Neural cell (in vitro differentiated cells): ENCODE measurements at regions not wholly inside any gene's neighbourhood (a gene's known extent, or its start where the extent isn't known, plus 50 kb on each side); places are given as distances from the start of the nearest gene placed in this dataset.

ENCODE experiments used
- H2AFZ ChIP-seq: fragments of 200-600, 300-800 bp; sonication (generic), shearing (Covaris generic); 2 replicates; pipeline ENCODE4 v1.6.0; 2014; ENCODE audit warnings: low read depth, mild to moderate bottlenecking, antibody characterized with exemption, low read length, moderate library complexity
- H3F3A ChIP-seq: fragments of 200-600 bp; shearing (Covaris generic); 2 replicates; pipeline ENCODE4 v1.6.1; 2016; ENCODE audit warnings: mild to moderate bottlenecking, moderate library complexity, mixed read lengths, antibody characterized with exemption, low read length; ENCODE audit not compliant: insufficient read depth, poor library complexity, severe bottlenecking
- H3K27ac ChIP-seq: fragments of 200-600, 300-800 bp; sonication (generic), shearing (Covaris generic); 2 replicates; pipeline ENCODE4 v1.5.1; 2014; ENCODE audit warnings: mild to moderate bottlenecking, low read length, moderate library complexity
- H3K27me3 ChIP-seq: fragments of 300-800, 200-600 bp; sonication (generic), shearing (Covaris generic); 2 replicates; pipeline ENCODE4 v1.6.0; 2014; ENCODE audit warnings: mild to moderate bottlenecking, low read depth, low read length, moderate library complexity; ENCODE audit not compliant: insufficient read depth
- H3K36me3 ChIP-seq: fragments of 300-800, 200-600 bp; sonication (generic), shearing (Covaris generic); 2 replicates; pipeline ENCODE4 v1.5.1; 2014; ENCODE audit warnings: mild to moderate bottlenecking, antibody characterized with exemption, low read length, moderate library complexity; ENCODE audit not compliant: insufficient read depth
- H3K4me2 ChIP-seq: fragments of 300-800, 200-600 bp; sonication (generic), shearing (Covaris generic); 2 replicates; pipeline ENCODE4 v1.6.0; 2014; ENCODE audit warnings: mild to moderate bottlenecking, low read length
- H3K4me3 ChIP-seq: fragments of 300-800, 200-600 bp; sonication (generic), shearing (Covaris generic); 2 replicates; pipeline ENCODE4 v1.5.1; 2014; ENCODE audit warnings: mild to moderate bottlenecking, low read length, moderate library complexity
- H3K79me2 ChIP-seq: fragments of 200-600 bp; shearing (Covaris generic); replicated peaks from 2 replicates; pipeline ENCODE4 v1.6.0; 2014; ENCODE audit warnings: mild to moderate bottlenecking, low read length, moderate library complexity; ENCODE audit not compliant: insufficient read depth
- H3K9ac ChIP-seq: fragments of 300-800, 200-600 bp; sonication (generic), shearing (Covaris generic); 2 replicates; pipeline ENCODE4 v1.6.1; 2016; ENCODE audit warnings: mild to moderate bottlenecking, low read length, mixed read lengths
- H3K9me2 ChIP-seq: fragments of 200-600 bp; shearing (Covaris generic); 2 replicates; pipeline ENCODE4 v1.6.1; 2016; ENCODE audit warnings: mild to moderate bottlenecking, low read length, mixed read lengths; ENCODE audit not compliant: insufficient read depth
- H3K9me3 ChIP-seq: fragments of 200-600, 300-800 bp; sonication (generic), shearing (Covaris generic); 2 replicates; pipeline ENCODE4 v1.6.1; 2016; ENCODE audit warnings: mild to moderate bottlenecking, mixed run types, low read length, moderate library complexity, mixed read lengths
- H4K20me1 ChIP-seq: fragments of 200-600 bp; shearing (Covaris generic); 2 replicates; pipeline ENCODE4 v1.6.1; 2016; ENCODE audit warnings: mild to moderate bottlenecking, mixed run types; ENCODE audit not compliant: insufficient read depth
- CTCF ChIP-seq: fragments of 450-650 bp; IDR thresholded peaks from 2 replicates; pipeline ENCODE4 v1.5.1; 2014; ENCODE audit warnings: antibody characterized with exemption, mild to moderate bottlenecking, moderate library complexity; ENCODE audit not compliant: poor library complexity, severe bottlenecking
- EP300 ChIP-seq: fragments of 450-650 bp; conservative IDR thresholded peaks from 2 replicates; pipeline ENCODE4 v1.6.1; 2014; ENCODE audit warnings: antibody characterized with exemption, mild to moderate bottlenecking, moderate library complexity; ENCODE audit not compliant: poor library complexity, severe bottlenecking
- EZH2 ChIP-seq: fragments of 200-600, 300-800 bp; shearing (Covaris generic), sonication (generic); IDR thresholded peaks from 2 replicates; pipeline ENCODE4 v1.6.1; 2014; ENCODE audit warnings: antibody characterized with exemption, low read length, borderline replicate concordance, mild to moderate bottlenecking; ENCODE audit not compliant: insufficient read depth, poor library complexity, severe bottlenecking
- MXI1 ChIP-seq: fragments of 450-650 bp; conservative IDR thresholded peaks from 2 replicates; pipeline ENCODE4 v1.6.1; 2014; ENCODE audit warnings: antibody characterized with exemption, mild to moderate bottlenecking; ENCODE audit not compliant: poor library complexity, severe bottlenecking
- POLR2AphosphoS5 ChIP-seq: IDR thresholded peaks from 2 replicates; pipeline ENCODE4 v1.6.1; 2012
- RAD21 ChIP-seq: fragments of 450-650 bp; conservative IDR thresholded peaks from 2 replicates; pipeline ENCODE4 v1.6.1; 2014; ENCODE audit warnings: antibody characterized with exemption, mild to moderate bottlenecking, moderate library complexity
- REST ChIP-seq: IDR thresholded peaks from 2 replicates; pipeline ENCODE4 v1.6.1; 2012; ENCODE audit warnings: borderline replicate concordance
- SMC3 ChIP-seq: fragments of 450-650 bp; conservative IDR thresholded peaks from 2 replicates; pipeline ENCODE4 v1.6.1; 2014; ENCODE audit warnings: antibody characterized with exemption, mild to moderate bottlenecking, moderate library complexity; ENCODE audit not compliant: poor library complexity
- TAF1 ChIP-seq: IDR thresholded peaks from 2 replicates; pipeline ENCODE4 v1.6.1; 2012; ENCODE audit warnings: low read depth

GRCh38 chr2:176457481-176457880, 188.2 kb downstream of the MTX2 start:
- Histone ChIP-seq H3K79me2 (no peaks in the 10 kb centered on the region), H3K9ac (no peak overlapping the region), H3K4me3 (no peak overlapping the region), H3K9me3 (no peaks in the 10 kb centered on the region), H4K20me1 (no peaks in the 10 kb centered on the region), H3K27ac (no peak overlapping the region), H3K36me3 (no peaks in the 10 kb centered on the region), H2AFZ (no peak overlapping the region), H3K9me2 (no peaks in the 10 kb centered on the region), H3K27me3 (no peaks in the 10 kb centered on the region), H3F3A (peaks cover 4% of the 10 kb centered on the region), H3K4me2 (no peak overlapping the region)
- no peak for TF ChIP-seq TAF1

- H3K9me3 ChIP-seq = no peaks in the 10 kb centered on the region
- no peak overlapping the region for H3K4me3 ChIP-seq
- H2AFZ ChIP-seq = no peak overlapping the region
- H3K27ac ChIP-seq = no peak overlapping the region
- H3K9ac ChIP-seq = no peak overlapping the region
- no peak overlapping the region for H3K4me2 ChIP-seq
- no peaks in the 10 kb centered on the region for H3F3A ChIP-seq
- no peaks in the 10 kb centered on the region for H3K36me3 ChIP-seq
- no peak for TF ChIP-seq SMC3
- no peak for TF ChIP-seq MXI1
- no peak for TF ChIP-seq EZH2
- no peak for TF ChIP-seq RAD21
- TF ChIP-seq CTCF = no peak
- TF ChIP-seq POLR2AphosphoS5 = no peak
- TF ChIP-seq EP300 = no peak
- TF ChIP-seq TAF1 = no peak
- TF ChIP-seq REST = no peak
- no peaks in the 10 kb centered on the region for H3K79me2 ChIP-seq
- no peaks in the 10 kb centered on the region for H3K9me2 ChIP-seq
- no peaks in the 10 kb centered on the region for H4K20me1 ChIP-seq
- no peaks in the 10 kb centered on the region for H3K27me3 ChIP-seq
These were observed 192.0 kb downstream of the MTX2 start for GRCh38 chr2:176461098-176461808.
